ENCODE measurements at regions not wholly inside any gene's neighbourhood (a gene's known extent, or its start where the extent isn't known, plus 50 kb on each side); places are given as distances from the start of the nearest gene placed in this dataset.

GRCh38 chr9:14440062-14440461, 126.1 kb upstream of the NFIB start:
- Histone ChIP-seq H3K36me3 (ENCODE audit: control insufficient read depth, insufficient read depth, low read length) (no peaks in the 10 kb centered on the region), H3K27ac (ENCODE audit: extremely low read depth, low read depth, low read length) (no peak overlapping the region), H2AFZ (ENCODE audit: low read depth, low read length) (no peak overlapping the region), H3K79me2 (ENCODE audit: control insufficient read depth, insufficient read depth, low read length) (no peaks in the 10 kb centered on the region), H3K9ac (ENCODE audit: insufficient read depth in 1 of 2, low read depth in 2 of 2, low read length in 2 of 2) (no peak overlapping the region), H3K4me2 (ENCODE audit: insufficient read depth, low read length) (no peak overlapping the region), H3K4me3 (no peak overlapping the region), H3K27me3 (ENCODE audit: control insufficient read depth in 2 of 2, insufficient read depth in 2 of 2, low read length in 2 of 2) (no peaks in the 10 kb centered on the region), H3K9me1 (ENCODE audit: control insufficient read depth, insufficient read depth, low read length) (no peaks in the 10 kb centered on the region), H3K9me3 (replicated peaks; ENCODE audit: control insufficient read depth, insufficient read depth, low read depth, low read length) (no peaks in the 10 kb centered on the region), H4K20me1 (replicated peaks; ENCODE audit: control insufficient read depth, insufficient read depth, low read length) (no peaks in the 10 kb centered on the region), H3K4me1 (replicated peaks in 1 of 2; ENCODE audit: control insufficient read depth in 2 of 2, insufficient read depth in 2 of 2, low read length in 2 of 2) (peaks cover 0 to 7% of the 10 kb centered on the region in 2 experiments; a peak in 3 of 5 replicates)
- DNase-seq (ENCODE audit: extremely low read depth in 1 of 4, low spot score in 3 of 4) (no peak), FAIRE-seq (no peak), ATAC-seq (no peak)
- intact Hi-C loops (cut with micrococcal nuclease) = no loop called here
- CTCF ChIA-PET (ENCODE audit: low intra/inter-chr PET ratio) = no interaction called here
- in situ Hi-C loops (cut with MboI) = loop anchor here (10.0 to 25.0 kb wide), 3 partner anchors 325 to 1003 kb away; no protein-coding TSS in a partner anchor
- WGBS (ENCODE audit: insufficient coverage, low coverage, missing lambda C conversion rate) = 67% methylated on average over 4 of the region's 4 CpGs
- no TSS peak for BruUV-seq (replicated peaks)
- POLR2A ChIA-PET = interaction anchor here (0.7 kb wide), 1 partner anchor 36 kb away, joined by 3 read pairs; no protein-coding TSS in a partner anchor
- no peak for TF ChIP-seq RBM39 (optimal IDR thresholded peaks at IDR 0.05; ENCODE audit: low read depth, low read length)
- TF ChIP-seq REST (IDR thresholded peaks at IDR 0.05; ENCODE audit: borderline replicate concordance) = peak; percentile 25; the same call in 1 of the 2 replicates
- no peak for TF ChIP-seq REST (CRISPR knock-in tag; IDR thresholded peaks at IDR 0.05; ENCODE audit: low read depth)
- no peak for TF ChIP-seq ZNF445 (CRISPR knock-in tag; IDR thresholded peaks at IDR 0.05; ENCODE audit: low read depth)
- TF ChIP-seq ZNF431 (CRISPR knock-in tag; IDR thresholded peaks at IDR 0.05) = no peak
- no peak for TF ChIP-seq FIP1L1 (IDR thresholded peaks at IDR 0.05; ENCODE audit: low read depth, low read length, poor library complexity, severe bottlenecking)
- no peak for TF ChIP-seq ZNF551 (CRISPR knock-in tag; IDR thresholded peaks at IDR 0.05)
- no peak for TF ChIP-seq LEF1 (IDR thresholded peaks at IDR 0.05)
- no peak for TF ChIP-seq DACH1 (IDR thresholded peaks at IDR 0.05; ENCODE audit: partially characterized antibody)
- no peak for TF ChIP-seq ELF2 (CRISPR knock-in tag; IDR thresholded peaks at IDR 0.05)

Measured in K562 (cell line).